DMS53 treated with DMSO at 0.1 percent for 48 hours (cell line): ENCODE measurements at regions not wholly inside any gene's neighbourhood (a gene's known extent, or its start where the extent isn't known, plus 50 kb on each side); places are given as distances from the start of the nearest gene placed in this dataset.
"Not testable (repeated sequence)": the region's sequence is repeated elsewhere in the genome, so short reads cannot be mapped to it uniquely, and the experiment has no call there.

Experiments
- DNase-seq: peaks from one replicate; lab custom pipeline; 2025; ENCODE audit not compliant: unreplicated experiment; lab: John Stamatoyannopoulos, UW

DNA sequence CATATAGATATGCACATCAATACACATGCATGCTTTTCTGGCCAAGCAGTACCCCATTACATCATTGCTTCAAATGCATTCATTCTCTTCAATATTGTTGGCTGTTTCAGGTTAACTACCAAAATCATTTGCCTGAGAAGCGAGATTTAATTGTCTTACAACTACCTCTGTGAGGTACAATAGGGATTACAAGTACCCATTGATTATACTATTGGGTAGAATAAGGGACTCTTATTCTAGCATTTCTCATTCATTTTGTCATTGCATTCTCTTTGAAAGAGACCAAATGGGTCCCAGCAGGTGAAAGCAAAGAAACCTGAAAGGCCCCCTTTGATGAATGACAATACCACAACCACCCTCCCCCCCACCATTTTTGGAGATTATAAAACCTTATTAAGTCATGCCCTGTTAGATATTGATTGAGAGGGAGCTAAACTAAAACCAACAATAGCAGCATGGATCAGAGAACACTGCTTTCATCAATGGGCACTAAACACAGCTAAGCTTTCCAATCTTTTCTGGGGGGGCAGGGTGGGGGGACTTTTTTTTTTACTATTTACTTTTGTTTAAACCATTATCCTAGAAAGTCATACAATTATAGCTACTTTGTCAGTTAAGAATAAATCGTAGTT is 375.0 kb upstream of the CCNH start:
- DNase-seq: no peak

DNA sequence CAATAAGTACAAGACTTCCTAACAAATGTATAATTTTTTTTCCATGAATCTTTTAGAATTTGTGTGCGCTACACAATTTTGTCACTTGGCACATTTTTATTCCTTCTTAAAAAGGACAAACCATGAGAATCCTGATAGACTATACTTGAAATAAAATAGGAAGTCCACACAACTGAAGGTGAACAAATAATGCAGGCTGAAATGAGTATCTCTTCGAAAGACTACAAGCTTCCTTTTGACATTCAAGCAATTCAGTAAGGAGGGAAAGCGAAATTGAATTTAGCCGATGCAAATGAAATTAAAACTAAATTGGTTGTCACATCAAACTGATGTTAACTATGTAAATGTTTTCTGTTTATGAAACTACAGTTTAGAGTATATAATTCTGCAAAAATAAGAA is 374.4 kb upstream of the CCNH start:
- no peak for DNase-seq

DNA sequence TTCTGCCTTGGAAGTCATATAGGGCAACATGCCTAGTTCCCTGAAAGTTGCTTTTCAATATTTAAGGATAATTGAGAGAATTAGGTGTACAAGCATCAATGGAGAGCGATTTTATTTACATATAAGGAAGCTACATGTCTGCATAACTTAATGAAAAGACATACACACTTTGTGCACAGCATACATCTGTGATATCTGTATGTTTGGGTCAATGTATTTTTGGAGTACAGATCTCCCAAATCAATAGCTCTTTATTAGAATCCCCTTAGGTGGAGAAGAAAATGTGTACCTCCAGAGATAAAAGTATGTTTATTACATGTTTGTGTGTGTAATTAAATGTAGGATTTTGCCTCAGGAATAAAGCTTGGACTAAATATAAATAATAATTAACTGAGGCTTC is 373.7 kb upstream of the CCNH start:
- DNase-seq: no peak

- DNase-seq: no peak
These were observed 373.0 kb upstream of the CCNH start for GRCh38 chr5:87785554-87786335.

GRCh38 chr5:87784879-87785495 is 372.3 kb upstream of the CCNH start:
- DNase-seq: no peak

DNA sequence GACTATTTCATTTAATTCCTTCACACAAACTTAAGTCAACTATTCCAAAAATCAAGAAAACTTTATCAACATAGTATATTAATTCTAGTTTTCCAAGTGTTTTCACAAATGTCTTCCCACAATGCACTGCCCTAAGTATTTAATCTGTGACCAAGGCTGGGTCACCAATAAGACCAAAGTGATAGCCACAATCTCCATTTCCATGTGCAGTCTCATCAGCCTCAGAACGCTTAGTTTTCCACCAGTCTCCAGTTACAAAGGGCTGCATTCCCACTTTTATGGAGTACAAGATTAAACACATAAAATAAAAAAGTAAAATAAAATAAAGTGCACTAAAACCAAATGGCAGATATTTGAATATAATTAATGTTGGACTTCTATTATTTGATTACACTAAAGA is 371.6 kb upstream of the CCNH start:
- no peak for DNase-seq

- DNase-seq: no peak
These were observed 370.2 kb upstream of the CCNH start for GRCh38 chr5:87782916-87783315.

GRCh38 chr5:87781976-87782375 is 369.2 kb upstream of the CCNH start:
- DNase-seq: no peak

DNA sequence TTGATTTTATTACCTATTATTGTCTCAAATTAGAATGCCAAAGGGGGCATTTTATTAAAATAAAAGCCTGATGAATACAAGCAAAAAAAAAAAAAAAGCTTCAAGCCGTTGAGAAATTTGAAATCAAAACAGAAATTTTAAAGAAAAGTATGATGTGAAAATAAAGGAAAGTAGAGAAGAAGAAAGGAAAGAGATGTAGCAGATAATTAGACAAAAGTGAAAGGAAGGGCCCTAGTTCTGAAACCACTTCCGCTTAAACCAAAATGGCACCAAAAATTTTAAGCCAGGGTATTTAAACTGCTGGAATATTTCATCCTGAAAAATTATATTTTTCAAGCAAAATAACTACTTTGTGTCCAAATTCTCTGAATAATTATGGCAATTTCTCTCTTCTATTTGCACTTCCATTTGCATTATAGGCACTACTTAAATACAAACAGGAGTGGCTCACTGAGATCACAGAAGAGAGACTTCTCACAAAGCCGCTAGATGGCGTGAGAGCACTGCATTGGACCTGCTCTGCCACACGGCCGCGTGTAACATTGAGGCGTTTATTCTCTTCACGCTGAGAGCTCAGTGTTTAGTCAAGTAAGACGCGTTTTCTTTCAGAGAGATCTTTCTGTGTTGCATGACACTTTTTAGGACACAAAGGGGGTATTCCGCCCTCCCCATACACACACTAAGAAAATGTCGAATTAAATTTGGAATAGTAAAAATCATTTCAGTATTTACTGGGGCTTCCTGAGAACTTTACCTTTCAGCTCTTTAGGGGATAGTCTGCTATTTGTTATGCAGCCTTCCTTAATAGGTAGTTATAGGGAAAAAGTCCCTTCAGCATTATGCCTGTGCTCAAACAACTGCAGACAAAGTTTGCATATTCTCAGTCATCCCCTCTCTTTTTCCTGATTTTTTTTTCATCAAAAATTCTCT is 368.4 kb upstream of the CCNH start:
- peak; percentile 88 for DNase-seq

GRCh38 chr5:87778876-87779275 is 366.1 kb upstream of the CCNH start:
- DNase-seq: no peak

DNA sequence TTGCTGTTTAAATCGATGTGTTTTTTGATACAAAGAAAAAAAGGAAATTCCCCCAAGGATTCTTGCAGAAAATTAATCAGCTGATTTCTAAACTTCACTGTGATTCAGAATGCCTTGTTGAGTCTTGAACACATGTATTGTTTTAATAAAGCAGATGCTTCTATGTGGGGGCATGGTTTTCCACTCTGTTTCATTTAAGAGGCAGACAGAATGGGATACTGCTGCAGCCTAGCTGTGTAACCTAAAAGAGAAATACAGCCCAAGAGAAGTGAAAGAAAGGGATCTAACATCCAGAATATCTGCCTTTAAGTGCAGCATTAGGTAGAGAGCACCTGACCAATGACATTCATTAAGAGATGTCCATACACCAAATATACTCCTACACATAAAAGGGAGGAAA is 365.1 kb upstream of the CCNH start:
- no peak for DNase-seq

- DNase-seq: no peak
These were observed 364.1 kb upstream of the CCNH start for GRCh38 chr5:87776785-87777184.

GRCh38 chr5:87776302-87776701 is 363.6 kb upstream of the CCNH start:
- not testable (repeated sequence) for DNase-seq

GRCh38 chr5:87775228-87775627 is 362.5 kb upstream of the CCNH start:
- DNase-seq: no peak

DNA sequence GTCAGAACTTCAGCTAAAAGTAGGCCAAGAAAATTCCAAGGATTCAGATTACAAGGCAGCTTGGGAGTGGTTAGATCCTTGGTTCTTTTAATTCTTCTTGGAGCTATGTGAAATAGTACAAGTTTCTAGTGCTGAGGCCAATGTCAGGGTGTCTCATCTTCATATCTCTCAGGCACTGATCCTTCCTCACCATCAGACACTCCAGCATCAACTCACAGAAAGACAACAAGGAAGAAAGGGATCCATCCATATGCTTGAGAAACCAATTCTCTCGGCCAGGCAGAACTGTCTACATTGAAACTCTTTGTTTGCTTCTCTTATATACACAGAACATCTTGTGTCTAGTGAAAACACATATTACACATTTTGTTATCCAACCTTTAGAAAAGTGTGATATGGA is 362.1 kb upstream of the CCNH start:
- no peak for DNase-seq

GRCh38 chr5:87770601-87771121 is 357.9 kb upstream of the CCNH start:
- DNase-seq: no peak

GRCh38 chr5:87770016-87770570 is 357.4 kb upstream of the CCNH start:
- no peak for DNase-seq

DNA sequence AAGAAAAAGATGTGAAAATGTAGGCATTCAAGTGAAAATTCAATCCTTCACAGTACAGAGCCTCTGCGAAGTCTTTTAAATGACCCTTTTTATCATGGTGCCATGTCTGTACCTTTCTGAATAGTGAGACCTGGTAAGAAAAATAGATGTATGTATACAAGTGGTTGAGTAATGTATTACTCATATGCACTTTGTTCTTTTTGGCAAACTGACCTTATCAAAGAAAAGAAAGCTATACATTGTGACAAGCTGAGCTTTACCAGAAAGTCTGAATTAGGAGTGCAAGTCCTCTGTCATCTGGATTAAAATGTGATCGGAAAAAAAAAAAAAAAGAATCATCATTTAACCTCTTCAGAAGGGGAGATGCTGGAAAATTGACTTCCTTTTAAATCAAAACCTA is 356.4 kb upstream of the CCNH start:
- DNase-seq: no peak

DNA sequence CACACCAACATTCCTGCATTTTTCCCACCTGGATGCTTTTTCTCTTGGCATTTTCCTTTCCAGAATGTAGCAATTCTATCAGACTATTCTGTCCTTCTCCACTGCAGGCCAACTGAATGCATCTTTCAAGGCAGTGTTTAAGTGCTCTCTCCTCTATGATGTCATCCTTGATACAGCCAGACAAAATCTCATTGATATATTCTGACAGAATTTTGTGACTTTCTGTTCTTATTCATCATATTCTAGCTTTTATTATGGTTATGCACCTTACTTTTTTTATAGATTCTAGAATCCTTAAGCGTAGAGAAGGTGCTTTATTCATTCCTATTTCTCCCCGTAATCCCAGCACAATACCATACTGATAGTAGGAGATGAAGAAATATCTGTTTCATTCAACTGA is 355.5 kb upstream of the CCNH start:
- no peak for DNase-seq

- no peak for DNase-seq
These were observed 352.3 kb upstream of the CCNH start for GRCh38 chr5:87765009-87765408.

GRCh38 chr5:87762631-87763030 is 349.9 kb upstream of the CCNH start:
- no peak for DNase-seq
